ENCODE measurements at regions not wholly inside any gene's neighbourhood (a gene's known extent, or its start where the extent isn't known, plus 50 kb on each side); places are given as distances from the start of the nearest gene placed in this dataset.

- TF ChIP-seq CTCF (IDR thresholded peaks at IDR 0.05; ENCODE audit: low read depth, low read length, poor library complexity, severe bottlenecking) (no peak), EZH2phosphoT487 (IDR thresholded peaks at IDR 0.05; ENCODE audit: borderline replicate concordance, low read length) (no peak)
- H3K36me3 ChIP-seq (ENCODE audit: control insufficient read depth, low read length): no peaks in the 10 kb centered on the region
- no peaks in the 10 kb centered on the region for H3K9me3 ChIP-seq (ENCODE audit: control insufficient read depth, insufficient read depth, low read length)
- H3F3A ChIP-seq (ENCODE audit: control insufficient read depth, insufficient read depth): no peaks in the 10 kb centered on the region
- no peak overlapping the region for H3K4me2 ChIP-seq (ENCODE audit: low read length)
- no peak overlapping the region for H3K27ac ChIP-seq (ENCODE audit: low read depth, low read length)
- no peaks in the 10 kb centered on the region for H3K4me1 ChIP-seq (ENCODE audit: control insufficient read depth, low read length)
- H3K27me3 ChIP-seq (ENCODE audit: control insufficient read depth, low read length): no peaks in the 10 kb centered on the region
- no peak overlapping the region for H3K4me3 ChIP-seq (ENCODE audit: low read length)
- H3K79me2 ChIP-seq (ENCODE audit: control insufficient read depth, low read length): no peaks in the 10 kb centered on the region
- no peaks in the 10 kb centered on the region for H4K20me1 ChIP-seq (ENCODE audit: control insufficient read depth, insufficient read depth, low read depth, low read length)
- H3K9me2 ChIP-seq (replicated peaks; ENCODE audit: control insufficient read depth, low read length): no peaks in the 10 kb centered on the region
Measured at GRCh38 chr11:79857377-79858214, 416.8 kb upstream of the TENM4 start.

- no peaks in the 10 kb centered on the region for H3F3A ChIP-seq (ENCODE audit: control insufficient read depth, insufficient read depth)
- no peaks in the 10 kb centered on the region for H3K4me1 ChIP-seq (ENCODE audit: control insufficient read depth, low read length)
- no peaks in the 10 kb centered on the region for H3K9me3 ChIP-seq (ENCODE audit: control insufficient read depth, insufficient read depth, low read length)
- no peak for TF ChIP-seq EZH2phosphoT487 (IDR thresholded peaks at IDR 0.05; ENCODE audit: borderline replicate concordance, low read length)
- no peak for TF ChIP-seq CTCF (IDR thresholded peaks at IDR 0.05; ENCODE audit: low read depth, low read length, poor library complexity, severe bottlenecking)
- no peak overlapping the region for H3K4me2 ChIP-seq (ENCODE audit: low read length)
- no peaks in the 10 kb centered on the region for H4K20me1 ChIP-seq (ENCODE audit: control insufficient read depth, insufficient read depth, low read depth, low read length)
- no peak overlapping the region for H3K27ac ChIP-seq (ENCODE audit: low read depth, low read length)
- no peak overlapping the region for H3K4me3 ChIP-seq (ENCODE audit: low read length)
- H3K9me2 ChIP-seq (replicated peaks; ENCODE audit: control insufficient read depth, low read length): no peaks in the 10 kb centered on the region
- no peaks in the 10 kb centered on the region for H3K27me3 ChIP-seq (ENCODE audit: control insufficient read depth, low read length)
- H3K79me2 ChIP-seq (ENCODE audit: control insufficient read depth, low read length): no peaks in the 10 kb centered on the region
- H3K36me3 ChIP-seq (ENCODE audit: control insufficient read depth, low read length): no peaks in the 10 kb centered on the region
Measured at GRCh38 chr11:79852176-79852575, 411.3 kb upstream of the TENM4 start.

- no peaks in the 10 kb centered on the region for H3K79me2 ChIP-seq (ENCODE audit: control insufficient read depth, low read length)
- no peaks in the 10 kb centered on the region for H3K9me3 ChIP-seq (ENCODE audit: control insufficient read depth, insufficient read depth, low read length)
- no peaks in the 10 kb centered on the region for H4K20me1 ChIP-seq (ENCODE audit: control insufficient read depth, insufficient read depth, low read depth, low read length)
- TF ChIP-seq EZH2phosphoT487 (IDR thresholded peaks at IDR 0.05; ENCODE audit: borderline replicate concordance, low read length) (no peak), CTCF (IDR thresholded peaks at IDR 0.05; ENCODE audit: low read depth, low read length, poor library complexity, severe bottlenecking) (no peak)
- no peak overlapping the region for H3K4me2 ChIP-seq (ENCODE audit: low read length)
- no peaks in the 10 kb centered on the region for H3K9me2 ChIP-seq (replicated peaks; ENCODE audit: control insufficient read depth, low read length)
- no peak overlapping the region for H3K27ac ChIP-seq (ENCODE audit: low read depth, low read length)
- no peak overlapping the region for H3K4me3 ChIP-seq (ENCODE audit: low read length)
- H3K27me3 ChIP-seq (ENCODE audit: control insufficient read depth, low read length): no peaks in the 10 kb centered on the region
- no peaks in the 10 kb centered on the region for H3F3A ChIP-seq (ENCODE audit: control insufficient read depth, insufficient read depth)
- H3K4me1 ChIP-seq (ENCODE audit: control insufficient read depth, low read length): no peaks in the 10 kb centered on the region
- no peaks in the 10 kb centered on the region for H3K36me3 ChIP-seq (ENCODE audit: control insufficient read depth, low read length)
Measured at GRCh38 chr11:79845002-79845709, 404.3 kb upstream of the TENM4 start.
